Stimulated activated CD4-positive, alpha-beta T cell treated with anti-CD3 and anti-CD28 coated beads, Interleukin-4, amount 100 ng/mL, for 48 hours (primary cell): ENCODE measurements at regions not wholly inside any gene's neighbourhood (a gene's known extent, or its start where the extent isn't known, plus 50 kb on each side); places are given as distances from the start of the nearest gene placed in this dataset.
"Not testable (repeated sequence)": the region's sequence is repeated elsewhere in the genome, so short reads cannot be mapped to it uniquely, and the experiment has no call there.

ENCODE experiments used
- DNase-seq, 2 donors: peaks; one replicate each; pipeline ENCODE4 v3.0.0-alpha.2; 2020; ENCODE audit warnings: low read depth in 2 of 2

- no peak for DNase-seq
Measured at GRCh38 chr18:27581296-27581904, 396.3 kb upstream of the CHST9 start.

GRCh38 chr18:27579364-27579763 lies 394.3 kb upstream of the CHST9 start:
- DNase-seq = no peak

GRCh38 chr18:27577752-27578151 lies 392.6 kb upstream of the CHST9 start:
- DNase-seq = no peak

GRCh38 chr18:27577265-27577664 lies 392.2 kb upstream of the CHST9 start:
- no peak for DNase-seq

- no peak for DNase-seq
Measured at GRCh38 chr18:27567434-27567833, 382.3 kb upstream of the CHST9 start.

- no peak for DNase-seq
Measured at GRCh38 chr18:27564066-27564465, 379.0 kb upstream of the CHST9 start.

GRCh38 chr18:27558388-27559155 lies 373.5 kb upstream of the CHST9 start:
- no peak for DNase-seq

GRCh38 chr18:27556741-27557140 lies 371.6 kb upstream of the CHST9 start:
- DNase-seq = no peak

GRCh38 chr18:27549335-27550039 lies 364.4 kb upstream of the CHST9 start:
- no peak for DNase-seq

- no peak for DNase-seq
Measured at GRCh38 chr18:27546991-27547390, 361.9 kb upstream of the CHST9 start.

GRCh38 chr18:27544206-27544605 lies 359.1 kb upstream of the CHST9 start:
- no peak for DNase-seq

GRCh38 chr18:27541293-27541692 lies 356.2 kb upstream of the CHST9 start:
- DNase-seq = no peak

- no peak for DNase-seq
Measured at GRCh38 chr18:27540111-27540510, 355.0 kb upstream of the CHST9 start.

GRCh38 chr18:27528925-27529521 lies 343.9 kb upstream of the CHST9 start:
- no peak for DNase-seq

- DNase-seq = no peak
Measured at GRCh38 chr18:27527856-27528255, 342.7 kb upstream of the CHST9 start.

- DNase-seq = no peak
Measured at GRCh38 chr18:27520401-27520800, 335.3 kb upstream of the CHST9 start.

GRCh38 chr18:27510036-27510633 lies 325.0 kb upstream of the CHST9 start:
- not testable (repeated sequence) for DNase-seq

- no peak for DNase-seq
Measured at GRCh38 chr18:27501671-27502070, 316.6 kb upstream of the CHST9 start.

- no peak for DNase-seq
Measured at GRCh38 chr18:27500531-27500930, 315.4 kb upstream of the CHST9 start.

- no peak for DNase-seq
Measured at GRCh38 chr18:27497246-27497645, 312.1 kb upstream of the CHST9 start.

GRCh38 chr18:27493182-27493581 lies 308.1 kb upstream of the CHST9 start:
- DNase-seq = no peak

- DNase-seq = no peak
Measured at GRCh38 chr18:27491772-27492171, 306.7 kb upstream of the CHST9 start.
